ENCODE measurements at regions not wholly inside any gene's neighbourhood (a gene's known extent, or its start where the extent isn't known, plus 50 kb on each side); places are given as distances from the start of the nearest gene placed in this dataset.

- TF ChIP-seq, protein P1, sequence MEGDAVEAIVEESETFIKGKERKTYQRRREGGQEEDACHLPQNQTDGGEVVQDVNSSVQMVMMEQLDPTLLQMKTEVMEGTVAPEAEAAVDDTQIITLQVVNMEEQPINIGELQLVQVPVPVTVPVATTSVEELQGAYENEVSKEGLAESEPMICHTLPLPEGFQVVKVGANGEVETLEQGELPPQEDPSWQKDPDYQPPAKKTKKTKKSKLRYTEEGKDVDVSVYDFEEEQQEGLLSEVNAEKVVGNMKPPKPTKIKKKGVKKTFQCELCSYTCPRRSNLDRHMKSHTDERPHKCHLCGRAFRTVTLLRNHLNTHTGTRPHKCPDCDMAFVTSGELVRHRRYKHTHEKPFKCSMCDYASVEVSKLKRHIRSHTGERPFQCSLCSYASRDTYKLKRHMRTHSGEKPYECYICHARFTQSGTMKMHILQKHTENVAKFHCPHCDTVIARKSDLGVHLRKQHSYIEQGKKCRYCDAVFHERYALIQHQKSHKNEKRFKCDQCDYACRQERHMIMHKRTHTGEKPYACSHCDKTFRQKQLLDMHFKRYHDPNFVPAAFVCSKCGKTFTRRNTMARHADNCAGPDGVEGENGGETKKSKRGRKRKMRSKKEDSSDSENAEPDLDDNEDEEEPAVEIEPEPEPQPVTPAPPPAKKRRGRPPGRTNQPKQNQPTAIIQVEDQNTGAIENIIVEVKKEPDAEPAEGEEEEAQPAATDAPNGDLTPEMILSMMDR (IDR thresholded peaks at IDR 0.05; ENCODE audit: low read depth, low read length) = no peak
- no peak overlapping the region for H3K4me3 ChIP-seq (ENCODE audit: low read depth, low read length)
Observed at GRCh38 chr6:112770308-112770707, 423.2 kb downstream of the RFPL4B start.

DNA sequence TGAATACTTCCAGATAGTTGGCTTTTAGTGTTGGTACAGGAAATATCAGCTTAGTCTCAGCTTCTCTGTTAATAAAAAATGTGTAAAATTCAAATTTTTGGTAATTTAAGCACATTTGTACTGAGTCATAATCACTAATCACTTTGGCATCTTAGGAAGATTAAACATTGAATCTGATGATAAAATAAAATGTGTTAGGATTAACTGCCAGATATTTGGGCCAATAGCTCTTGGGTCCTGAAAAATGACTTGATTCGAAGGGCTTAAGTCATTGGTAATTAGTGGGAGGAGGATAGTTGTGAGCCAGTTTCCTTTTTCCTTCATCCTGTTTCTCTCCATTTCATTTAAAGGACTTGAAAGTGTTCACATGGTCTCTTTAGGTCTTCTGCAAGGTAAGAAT is 426.1 kb downstream of the RFPL4B start:
- TF ChIP-seq, protein P1 (IDR thresholded peaks at IDR 0.05; ENCODE audit: low read depth, low read length) = no peak
- H3K4me3 ChIP-seq (ENCODE audit: low read depth, low read length) = no peak overlapping the region

- H3K4me3 ChIP-seq (ENCODE audit: low read depth, low read length) = no peak overlapping the region
- TF ChIP-seq, protein P1 (IDR thresholded peaks at IDR 0.05; ENCODE audit: low read depth, low read length) = no peak
Observed at GRCh38 chr6:112774319-112774718, 427.2 kb downstream of the RFPL4B start.

- H3K4me3 ChIP-seq (ENCODE audit: low read depth, low read length) = no peak overlapping the region
- TF ChIP-seq, protein P1 (IDR thresholded peaks at IDR 0.05; ENCODE audit: low read depth, low read length) = peak; percentile 46; the same call in 1 of the 2 replicates
Observed at GRCh38 chr6:112780498-112781096, 433.5 kb downstream of the RFPL4B start.

DNA sequence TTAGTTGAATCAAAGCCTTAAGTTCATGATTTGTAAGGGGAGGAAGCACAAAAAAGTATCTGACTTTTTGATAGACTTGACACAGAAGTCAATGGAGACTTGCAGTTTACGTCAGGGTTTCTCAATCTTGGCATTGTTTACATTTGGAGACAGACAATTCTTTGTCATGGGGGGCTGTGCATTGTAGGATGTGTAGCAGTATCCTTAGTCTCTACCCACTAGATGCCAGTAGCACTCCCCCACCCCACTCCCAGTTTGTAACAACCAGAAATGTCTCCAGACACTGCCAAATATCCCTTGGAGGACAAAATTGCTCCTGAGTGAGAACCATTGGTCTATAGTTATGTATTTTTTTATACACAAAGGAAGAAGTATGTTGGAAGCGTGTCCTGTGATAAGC is 434.1 kb downstream of the RFPL4B start:
- TF ChIP-seq, protein P1 (IDR thresholded peaks at IDR 0.05; ENCODE audit: low read depth, low read length) = no peak

GRCh38 chr6:112785408-112785807 is 438.3 kb downstream of the RFPL4B start:
- H3K4me3 ChIP-seq (ENCODE audit: low read depth, low read length) = no peak overlapping the region
- TF ChIP-seq, protein P1 (IDR thresholded peaks at IDR 0.05; ENCODE audit: low read depth, low read length) = no peak

More for the DNA sequence above, 434.1 kb downstream of the RFPL4B start:
- H3K4me3 ChIP-seq (ENCODE audit: low read depth, low read length) = no peak overlapping the region

GRCh38 chr6:112786801-112787200 is 439.7 kb downstream of the RFPL4B start:
- no peak overlapping the region for H3K4me3 ChIP-seq (ENCODE audit: low read depth, low read length)
- TF ChIP-seq, protein P1 (IDR thresholded peaks at IDR 0.05; ENCODE audit: low read depth, low read length) = no peak
